Esophagus squamous epithelium (tissue), 4 donors: ENCODE measurements at regions not wholly inside any gene's neighbourhood (a gene's known extent, or its start where the extent isn't known, plus 50 kb on each side); places are given as distances from the start of the nearest gene placed in this dataset.

Source experiments
- POLR2A ChIP-seq, 4 donors: fragments of 450-650 bp; IDR thresholded peaks; one replicate each; pipeline ENCODE4 v1.6.1; 2017; ENCODE audit warnings: antibody characterized with exemption in 4 of 4, mild to moderate bottlenecking in 4 of 4, moderate library complexity in 3 of 4
- TF ChIP-seq, protein P1 (sequence below), 6 experiments: fragments of 450-650 bp in 4 of 6; fragments of 200-600 bp in 2 of 6; sonication (generic) in 2 of 6; IDR thresholded peaks; one replicate each; pipeline ENCODE4 v1.5.1; 2016 to 2019; ENCODE audit warnings: antibody characterized with exemption in 6 of 6, mild to moderate bottlenecking in 4 of 6, moderate library complexity in 4 of 6

DNA sequence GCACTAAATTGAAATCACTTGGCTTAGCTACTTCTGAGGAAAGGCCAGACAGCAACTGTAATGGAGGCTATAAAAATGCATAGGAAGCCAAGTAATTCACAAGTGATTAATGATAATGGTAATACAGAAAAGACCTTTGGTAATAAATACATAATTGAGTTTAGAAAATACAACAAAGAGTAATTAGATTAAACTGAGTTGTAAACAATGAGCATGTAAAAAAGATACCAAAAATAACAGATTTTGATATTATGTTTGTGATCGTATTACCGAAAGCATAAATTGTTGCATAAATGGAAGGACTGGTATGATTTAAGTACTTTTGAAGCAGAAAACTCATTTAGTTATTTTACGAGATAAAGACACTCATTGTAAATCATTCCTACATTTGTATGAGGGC lies 556.7 kb upstream of the TMPRSS15 start:
- TF ChIP-seq, protein P1, sequence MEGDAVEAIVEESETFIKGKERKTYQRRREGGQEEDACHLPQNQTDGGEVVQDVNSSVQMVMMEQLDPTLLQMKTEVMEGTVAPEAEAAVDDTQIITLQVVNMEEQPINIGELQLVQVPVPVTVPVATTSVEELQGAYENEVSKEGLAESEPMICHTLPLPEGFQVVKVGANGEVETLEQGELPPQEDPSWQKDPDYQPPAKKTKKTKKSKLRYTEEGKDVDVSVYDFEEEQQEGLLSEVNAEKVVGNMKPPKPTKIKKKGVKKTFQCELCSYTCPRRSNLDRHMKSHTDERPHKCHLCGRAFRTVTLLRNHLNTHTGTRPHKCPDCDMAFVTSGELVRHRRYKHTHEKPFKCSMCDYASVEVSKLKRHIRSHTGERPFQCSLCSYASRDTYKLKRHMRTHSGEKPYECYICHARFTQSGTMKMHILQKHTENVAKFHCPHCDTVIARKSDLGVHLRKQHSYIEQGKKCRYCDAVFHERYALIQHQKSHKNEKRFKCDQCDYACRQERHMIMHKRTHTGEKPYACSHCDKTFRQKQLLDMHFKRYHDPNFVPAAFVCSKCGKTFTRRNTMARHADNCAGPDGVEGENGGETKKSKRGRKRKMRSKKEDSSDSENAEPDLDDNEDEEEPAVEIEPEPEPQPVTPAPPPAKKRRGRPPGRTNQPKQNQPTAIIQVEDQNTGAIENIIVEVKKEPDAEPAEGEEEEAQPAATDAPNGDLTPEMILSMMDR (IDR thresholded peaks at IDR 0.05), result no peak
- TF ChIP-seq POLR2A (IDR thresholded peaks at IDR 0.05), result no peak
